H1 (cell line): ENCODE measurements at regions not wholly inside any gene's neighbourhood (a gene's known extent, or its start where the extent isn't known, plus 50 kb on each side); places are given as distances from the start of the nearest gene placed in this dataset.

Experiments
- CTCF ChIA-PET: fragments of 300-600 bp; sonication (Branson Sonifier 250); formaldehyde crosslinking; loops from one replicate; lab custom pipeline; 2021; ENCODE audit not compliant: partially characterized antibody; lab: Charles Lee
- POLR2A ChIA-PET: fragments of 300-600 bp; sonication (Branson Sonifier 250); formaldehyde crosslinking; loops from one replicate; lab custom pipeline; 2021; ENCODE audit warnings: inconsistent platforms; ENCODE audit not compliant: partially characterized antibody; lab: Charles Lee
- DNase-seq, 2 experiments: peaks; one replicate each; pipeline versions ENCODE4 v3.0.0 to v3.0.0-alpha.2; 2010 to 2022; ENCODE audit warnings: low spot score in 2 of 2, low read depth in 1 of 2, mixed read lengths in 1 of 2
- FAIRE-seq: peaks from 2 replicates; lab custom pipeline; 2011; peaks lifted over from hg19 to GRCh38; lab: Jason Lieb, UNC
- H2AFZ ChIP-seq: 2 replicates; pipeline ENCODE4 v1.8.1; 2012; ENCODE audit warnings: low read length, inconsistent platforms
- H2AK5ac ChIP-seq: 2 replicates; pipeline ENCODE4 v1.6.1; 2013; ENCODE audit warnings: low read depth, low read length
- H2BK120ac ChIP-seq: replicated peaks from 2 replicates; pipeline ENCODE3; 2013; ENCODE audit warnings: low read depth, low read length, inconsistent platforms
- H2BK12ac ChIP-seq: 2 replicates; pipeline ENCODE4 v1.6.1; 2013; ENCODE audit warnings: low read depth, low read length
- H2BK15ac ChIP-seq: 2 replicates; pipeline ENCODE4 v1.6.1; 2013; ENCODE audit warnings: low read length
- H2BK20ac ChIP-seq: 2 replicates; pipeline ENCODE4 v1.6.1; 2013; ENCODE audit warnings: low read length
- H2BK5ac ChIP-seq: 2 replicates; pipeline ENCODE4 v1.6.1; 2013; ENCODE audit warnings: low read depth, low read length
- H3K14ac ChIP-seq: 2 replicates; pipeline ENCODE4 v1.6.1; 2013; ENCODE audit warnings: inconsistent platforms; ENCODE audit not compliant: insufficient read length
- H3K18ac ChIP-seq: 2 replicates; pipeline ENCODE4 v1.6.1; 2013; ENCODE audit warnings: low read length; ENCODE audit errors: extremely low read depth
- H3K23ac ChIP-seq: 2 replicates; pipeline ENCODE4 v1.6.1; 2013; ENCODE audit warnings: inconsistent platforms; ENCODE audit not compliant: insufficient read length
- H3K23me2 ChIP-seq: 2 replicates; pipeline ENCODE4 v1.6.1; 2013; ENCODE audit warnings: low read depth, low read length
- H3K27ac ChIP-seq: 2 replicates; pipeline ENCODE4 v1.6.1; 2011; ENCODE audit warnings: low read depth, low read length, inconsistent platforms
- H3K27me3 ChIP-seq, 4 experiments: replicated peaks in 1 of 4; 1 replicate in 1 of 4; 2 replicates in 3 of 4; pipeline versions ENCODE4 v1.6.1 to v1.8.1; 2011 to 2013; ENCODE audit warnings: low read length in 3 of 4, mild to moderate bottlenecking in 3 of 4, inconsistent platforms in 2 of 4, mixed read lengths in 2 of 4, moderate library complexity in 1 of 4; ENCODE audit not compliant: control insufficient read depth in 3 of 4, insufficient read depth in 3 of 4; ENCODE audit errors: extremely low read depth in 1 of 4
- H3K36me3 ChIP-seq, 4 experiments: 2 replicates each; pipeline versions ENCODE4 v1.6.1 to v1.8.1; 2011 to 2013; ENCODE audit warnings: mild to moderate bottlenecking in 4 of 4, low read length in 3 of 4, moderate library complexity in 2 of 4, control low read depth in 1 of 4, inconsistent platforms in 1 of 4; ENCODE audit not compliant: insufficient read depth in 4 of 4, control insufficient read depth in 2 of 4
- H3K4ac ChIP-seq: replicated peaks from 2 replicates; pipeline ENCODE3; 2013; ENCODE audit warnings: low read length, low read depth, mixed read lengths, inconsistent platforms; ENCODE audit not compliant: insufficient read length
- H3K4me1 ChIP-seq, 4 experiments: replicated peaks in 1 of 4; 1 replicate in 1 of 4; 2 replicates in 3 of 4; pipeline versions ENCODE4 v1.6.1 to v1.8.1; 2011 to 2013; ENCODE audit warnings: low read length in 3 of 4, inconsistent platforms in 2 of 4, mixed read lengths in 1 of 4; ENCODE audit not compliant: insufficient read depth in 4 of 4, control insufficient read depth in 3 of 4
- H3K4me2 ChIP-seq, 2 experiments: 2 replicates each; pipeline versions ENCODE4 v1.6.1 to v1.8.1; 2011 to 2013; ENCODE audit warnings: low read depth in 2 of 2, low read length in 2 of 2, control low read depth in 1 of 2, inconsistent platforms in 1 of 2, mild to moderate bottlenecking in 1 of 2; ENCODE audit not compliant: insufficient read depth in 1 of 2
- H3K4me3 ChIP-seq, 4 experiments: fragments of 200-600, 300-600 bp in 1 of 4; sonication (generic), shearing (Covaris generic), sonication (Bioruptor Twin) in 1 of 4; 2 replicates each; pipeline versions ENCODE4 v1.5.1 to v1.8.1; 2011 to 2016; ENCODE audit warnings: low read length in 4 of 4, low read depth in 3 of 4, control low read depth in 2 of 4, inconsistent platforms in 2 of 4, mild to moderate bottlenecking in 2 of 4, mixed read lengths in 1 of 4, moderate library complexity in 1 of 4; ENCODE audit not compliant: insufficient read depth in 2 of 4; ENCODE audit errors: extremely low read depth in 1 of 4
- H3K56ac ChIP-seq: replicated peaks from 2 replicates; pipeline ENCODE3; 2013; ENCODE audit warnings: low read depth, mild to moderate bottlenecking, mixed read lengths, low read length, inconsistent platforms; ENCODE audit not compliant: insufficient read length
- H3K79me1 ChIP-seq: 2 replicates; pipeline ENCODE4 v1.6.1; 2013; ENCODE audit warnings: low read depth, low read length, control low read depth
- H3K79me2 ChIP-seq, 2 experiments: 2 replicates each; pipeline versions ENCODE4 v1.6.1 to v1.8.1; 2012 to 2013; ENCODE audit warnings: low read length in 2 of 2, mild to moderate bottlenecking in 2 of 2, inconsistent platforms in 1 of 2; ENCODE audit not compliant: insufficient read depth in 2 of 2, control insufficient read depth in 1 of 2
- H3K9ac ChIP-seq, 4 experiments: replicated peaks in 1 of 4; 1 replicate in 1 of 4; 2 replicates in 3 of 4; pipeline versions ENCODE4 v1.6.1 to v1.8.1; 2011 to 2013; ENCODE audit warnings: low read depth in 3 of 4, low read length in 3 of 4, control low read depth in 2 of 4, mild to moderate bottlenecking in 2 of 4, moderate library complexity in 2 of 4, inconsistent platforms in 1 of 4; ENCODE audit errors: extremely low read depth in 1 of 4
- H3K9me3 ChIP-seq, 2 experiments: 2 replicates each; pipeline versions ENCODE4 v1.6.1 to v1.8.1; 2012 to 2013; ENCODE audit warnings: mild to moderate bottlenecking in 2 of 2, moderate library complexity in 2 of 2, control low read depth in 1 of 2, inconsistent platforms in 1 of 2, low read depth in 1 of 2, low read length in 1 of 2, mixed read lengths in 1 of 2; ENCODE audit not compliant: insufficient read depth in 2 of 2
- H4K20me1 ChIP-seq, 2 experiments: replicated peaks in 1 of 2; 2 replicates each; pipeline versions ENCODE3 to v1.8.1; 2011 to 2013; ENCODE audit warnings: inconsistent platforms in 2 of 2, low read length in 2 of 2, mild to moderate bottlenecking in 1 of 2; ENCODE audit not compliant: insufficient read depth in 2 of 2, control insufficient read depth in 1 of 2
- H4K5ac ChIP-seq: 2 replicates; pipeline ENCODE4 v1.6.1; 2013; ENCODE audit warnings: low read length, low read depth, mixed read lengths, inconsistent platforms; ENCODE audit not compliant: insufficient read length
- H4K8ac ChIP-seq: 2 replicates; pipeline ENCODE4 v1.8.0; 2013; ENCODE audit warnings: mild to moderate bottlenecking, moderate library complexity, low read length, inconsistent platforms; ENCODE audit not compliant: insufficient read depth; ENCODE audit errors: extremely low read depth
- H4K91ac ChIP-seq: replicated peaks from 2 replicates; pipeline ENCODE3; 2013; ENCODE audit warnings: low read length, mixed read lengths, inconsistent platforms; ENCODE audit not compliant: insufficient read length
- FOSL1 ChIP-seq: IDR thresholded peaks from 2 replicates; pipeline ENCODE4 v1.6.1; 2011; ENCODE audit warnings: mild to moderate bottlenecking, low read depth, low read length, moderate library complexity; ENCODE audit not compliant: insufficient read depth
- KDM5A ChIP-seq: fragments of 200-600 bp; IDR thresholded peaks from 2 replicates; pipeline ENCODE4 v1.7.1; 2012; ENCODE audit warnings: mild to moderate bottlenecking, low read length, inconsistent platforms, mixed read lengths
- RNF2 ChIP-seq: fragments of 200-900, 300-1000 bp; sonication (generic); IDR thresholded peaks from 2 replicates; pipeline ENCODE4 v1.7.1; 2016; ENCODE audit warnings: borderline replicate concordance, low read depth, mild to moderate bottlenecking, antibody characterized with exemption, low read length; ENCODE audit not compliant: poor library complexity, severe bottlenecking; ENCODE audit errors: missing control alignments
- SIX5 ChIP-seq: IDR thresholded peaks from 2 replicates; pipeline ENCODE4 v1.6.1; 2011; ENCODE audit warnings: mild to moderate bottlenecking, low read depth, low read length
- TAF7 ChIP-seq: optimal IDR thresholded peaks from 2 replicates; pipeline ENCODE3; 2011; ENCODE audit warnings: low read depth, mild to moderate bottlenecking, inconsistent platforms, low read length, moderate library complexity, borderline replicate concordance
- USF2 ChIP-seq: IDR thresholded peaks from 2 replicates; pipeline ENCODE4 v1.6.1; 2011; ENCODE audit warnings: low read length, improper control_type of control experiment
- WGBS, 2 experiments: shearing (Covaris generic) in 1 of 2; methylation state at CpG; one replicate each; pipeline versions ENCODE4 v1.1.6 to v1.1.7; 2013 to 2015; ENCODE audit warnings: low lambda C conversion rate in 2 of 2, mixed read lengths in 2 of 2, inconsistent platforms in 1 of 2, low coverage in 1 of 2, missing lambda C conversion rate in 1 of 2; ENCODE audit not compliant: insufficient replicate concordance in 2 of 2, insufficient coverage in 1 of 2, insufficient read length in 1 of 2; ENCODE audit errors: extremely low coverage in 1 of 2, missing lambda C conversion rate in 1 of 2; 5-methylcytosine and 5-hydroxymethylcytosine counted together

DNA sequence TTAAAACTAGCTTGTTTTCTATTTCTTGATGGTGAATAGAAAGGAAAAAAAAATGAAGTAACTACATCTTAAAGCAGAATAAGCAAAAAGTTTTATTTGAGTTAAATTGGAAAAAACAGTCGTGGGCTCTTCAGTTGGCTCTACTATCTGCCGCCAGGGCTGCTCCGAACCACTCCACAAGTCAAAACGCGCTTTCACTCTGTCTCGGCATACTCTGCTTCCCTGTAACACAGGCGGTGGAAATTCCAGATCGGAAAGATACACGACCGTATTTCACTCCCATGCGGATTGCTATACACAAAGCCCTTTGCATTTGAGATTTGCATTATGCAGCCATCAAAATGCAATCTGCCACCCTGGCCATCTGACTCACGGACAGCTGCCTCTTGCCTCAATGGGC lies 505.6 kb downstream of the IRX1 start:
- H2BK120ac ChIP-seq, result no peak overlapping the region
- H3K79me1 ChIP-seq, result no peaks in the 10 kb centered on the region
- no peak overlapping the region for H3K27ac ChIP-seq
- H3K14ac ChIP-seq, result no peak overlapping the region
- H3K9me3 ChIP-seq, result no peaks in the 10 kb centered on the region
- H4K91ac ChIP-seq, result no peak overlapping the region
- no peak overlapping the region for H2BK15ac ChIP-seq
- ChIA-PET CTCF (interaction anchor here (1.0 to 1.3 kb wide), 2 partner anchors 195 to 510 kb away, joined by 4 read pairs; no protein-coding TSS in a partner anchor), POLR2A (no interaction called here)
- no peak overlapping the region for H3K18ac ChIP-seq
- no peak overlapping the region for H3K4ac ChIP-seq
- TF ChIP-seq RNF2 (no peak), FOSL1 (no peak), SIX5 (no peak), KDM5A (no peak), USF2 (no peak), TAF7 (no peak)
- H2BK20ac ChIP-seq, result no peak overlapping the region
- no peak overlapping the region for H4K5ac ChIP-seq
- no peaks in the 10 kb centered on the region for H3K23me2 ChIP-seq
- no peak for DNase-seq
- H2AFZ ChIP-seq, result no peak overlapping the region
- H2AK5ac ChIP-seq, result no peak overlapping the region
- H3K56ac ChIP-seq, result no peak overlapping the region
- H2BK12ac ChIP-seq, result no peak overlapping the region
- no peaks in the 10 kb centered on the region for H3K79me2 ChIP-seq
- H3K27me3 ChIP-seq, result no peaks in the 10 kb centered on the region
- no peak overlapping the region for H3K4me2 ChIP-seq
- H4K20me1 ChIP-seq, result no peaks in the 10 kb centered on the region
- no peak overlapping the region for H2BK5ac ChIP-seq
- no peak overlapping the region for H3K23ac ChIP-seq
- no peak overlapping the region for H3K4me3 ChIP-seq
- 85% methylated on average over 12 of the region's 12 CpGs; no CpG with 5 or more reads in 1 of the 2 experiments for WGBS, 2 experiments
- H4K8ac ChIP-seq, result no peak overlapping the region
- no peak for FAIRE-seq
- no peaks in the 10 kb centered on the region for H3K4me1 ChIP-seq
- no peak overlapping the region for H3K9ac ChIP-seq
- no peaks in the 10 kb centered on the region for H3K36me3 ChIP-seq
